Right renal pelvis (tissue), 4 donors: ENCODE measurements at regions not wholly inside any gene's neighbourhood (a gene's known extent, or its start where the extent isn't known, plus 50 kb on each side); places are given as distances from the start of the nearest gene placed in this dataset.
"Not testable (repeated sequence)": the region's sequence is repeated elsewhere in the genome, so short reads cannot be mapped to it uniquely, and the experiment has no call there.

Source experiments
- DNase-seq, 4 donors: peaks; one replicate each; pipeline ENCODE4 v3.0.0-alpha.2; 2013; ENCODE audit warnings: low read depth in 4 of 4, low spot score in 3 of 4, missing footprints in 1 of 4

- no peak for DNase-seq
These were observed 440.6 kb upstream of the DYNLRB2 start for GRCh38 chr16:80100186-80100585.

DNA sequence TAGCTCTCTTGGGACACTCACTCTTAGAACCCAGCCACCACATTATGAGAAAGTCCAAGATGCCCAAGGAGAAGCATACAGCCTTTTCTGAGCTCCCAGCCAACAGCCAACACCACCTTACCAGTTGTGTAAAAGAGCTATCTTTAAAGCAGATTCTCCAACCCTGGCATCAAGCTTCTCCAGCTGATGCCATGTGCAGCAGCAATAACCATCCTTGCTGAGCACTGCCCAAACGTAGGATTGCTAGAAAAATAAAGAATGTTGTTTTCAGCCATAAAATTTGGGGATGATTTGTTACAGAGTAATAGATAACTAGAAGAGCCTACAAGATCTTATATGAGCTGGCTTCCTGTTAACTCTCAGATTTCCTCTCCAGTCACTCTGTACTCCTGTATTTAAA lies 443.7 kb upstream of the DYNLRB2 start:
- no peak for DNase-seq

- no peak for DNase-seq
These were observed 448.1 kb upstream of the DYNLRB2 start for GRCh38 chr16:80092681-80093080.

- DNase-seq: not testable (repeated sequence)
These were observed 449.3 kb upstream of the DYNLRB2 start for GRCh38 chr16:80091453-80091852.

GRCh38 chr16:80085606-80086005 lies 455.2 kb upstream of the DYNLRB2 start:
- DNase-seq: no peak

DNA sequence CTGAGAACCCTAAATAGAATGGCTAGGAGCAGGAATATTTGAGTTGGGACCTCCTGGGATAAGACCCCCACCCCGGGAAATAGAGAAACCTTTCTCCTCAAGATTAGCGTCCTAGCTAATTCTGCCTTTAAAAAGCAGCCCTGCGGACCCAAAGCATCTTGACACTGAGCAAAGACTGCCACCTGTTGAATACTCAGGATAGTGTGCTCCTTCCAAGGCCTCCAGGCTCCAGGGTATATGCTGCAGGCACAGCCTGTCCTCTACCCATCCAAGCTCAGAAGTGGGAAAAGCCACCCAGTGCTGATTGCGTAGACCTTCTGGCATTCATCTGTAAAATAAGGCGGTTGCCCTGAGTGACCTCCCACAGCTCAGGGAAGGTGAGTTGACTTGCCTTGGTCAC lies 456.2 kb upstream of the DYNLRB2 start:
- DNase-seq: peak; percentile 32 to 60 (median 56)

GRCh38 chr16:80084163-80084562 lies 456.6 kb upstream of the DYNLRB2 start:
- no peak for DNase-seq

GRCh38 chr16:80082906-80083305 lies 457.9 kb upstream of the DYNLRB2 start:
- no peak for DNase-seq

DNA sequence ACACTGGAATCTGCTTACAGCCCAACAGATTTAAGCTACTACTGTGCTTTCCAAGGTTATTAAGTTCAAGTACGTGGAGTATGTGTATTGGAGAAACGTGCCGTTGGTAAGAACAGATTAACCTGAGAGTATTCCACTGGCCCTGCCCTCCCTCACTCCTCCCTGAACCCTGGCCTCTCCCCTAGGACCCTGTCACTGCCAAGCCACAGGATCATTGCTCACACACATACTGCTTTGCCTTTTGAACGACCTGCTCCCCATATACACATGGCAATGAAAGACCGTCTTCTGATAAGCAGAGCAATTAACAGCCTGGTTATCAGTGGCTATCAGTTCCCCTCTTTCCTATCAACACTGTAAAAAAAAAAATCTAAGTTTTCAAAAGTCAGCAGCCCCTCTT lies 458.9 kb upstream of the DYNLRB2 start:
- DNase-seq: no peak

GRCh38 chr16:80080287-80080851 lies 460.4 kb upstream of the DYNLRB2 start:
- no peak for DNase-seq

- no peak for DNase-seq
These were observed 461.7 kb upstream of the DYNLRB2 start for GRCh38 chr16:80079072-80079471.

DNA sequence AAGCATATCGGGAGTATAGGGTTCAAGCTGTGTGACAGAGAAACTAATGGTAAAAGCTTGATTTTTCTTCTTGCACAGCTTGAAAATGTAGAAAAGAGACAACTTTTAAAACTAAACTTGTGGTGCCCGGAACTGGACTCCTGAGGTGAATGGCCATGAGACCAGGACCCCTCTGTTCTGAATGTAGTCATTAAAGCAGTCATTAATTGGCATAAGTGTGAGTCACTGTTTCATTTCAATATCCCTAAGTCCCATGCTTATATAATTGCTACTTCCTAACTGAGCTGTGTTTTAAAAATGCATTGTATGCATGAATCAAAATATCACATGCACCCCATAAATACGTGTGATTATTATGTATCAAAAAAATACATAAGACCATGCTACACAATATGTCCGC lies 463.1 kb upstream of the DYNLRB2 start:
- no peak for DNase-seq

DNA sequence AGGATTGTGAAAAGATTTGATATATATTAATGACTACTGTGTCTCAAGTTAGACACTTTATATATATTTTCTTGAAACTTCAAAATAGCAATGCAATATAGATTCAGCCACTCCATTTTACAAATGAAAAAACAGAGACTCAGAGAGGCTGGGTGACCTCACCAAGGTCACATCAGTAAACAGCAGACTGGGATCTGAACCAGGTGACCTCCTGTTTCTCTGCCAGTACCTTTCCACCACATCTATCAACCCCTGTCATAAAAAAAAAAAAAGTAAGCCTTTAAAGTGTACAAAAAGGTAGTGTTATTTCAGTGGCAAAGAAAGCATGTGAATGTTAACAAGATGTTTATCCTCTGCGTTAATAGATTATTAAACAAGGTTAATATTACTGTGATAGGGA lies 466.5 kb upstream of the DYNLRB2 start:
- DNase-seq: no peak

DNA sequence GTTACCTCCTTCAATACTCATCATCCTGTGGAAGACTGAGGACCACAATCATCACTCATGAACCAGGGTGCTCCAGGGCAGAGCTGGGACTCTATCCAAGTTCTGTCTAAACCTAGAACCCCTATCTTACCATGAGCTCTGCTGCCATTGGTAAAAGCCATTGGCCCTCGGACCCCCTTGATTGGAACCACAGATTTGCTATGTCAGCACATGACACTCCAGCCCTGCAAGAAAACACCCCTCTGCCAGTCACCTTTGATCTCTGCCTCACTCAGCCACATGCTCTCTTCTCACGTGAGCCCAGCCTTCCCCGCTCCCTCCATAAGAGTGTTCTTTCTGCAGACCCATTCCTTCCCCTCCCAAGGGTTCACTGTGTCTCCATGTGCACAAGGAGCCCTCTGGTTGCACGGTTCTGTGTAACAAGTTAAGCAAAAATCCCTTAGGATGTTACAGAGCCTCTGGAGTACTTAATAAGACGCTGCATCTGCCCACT lies 468.8 kb upstream of the DYNLRB2 start:
- DNase-seq: no peak

DNA sequence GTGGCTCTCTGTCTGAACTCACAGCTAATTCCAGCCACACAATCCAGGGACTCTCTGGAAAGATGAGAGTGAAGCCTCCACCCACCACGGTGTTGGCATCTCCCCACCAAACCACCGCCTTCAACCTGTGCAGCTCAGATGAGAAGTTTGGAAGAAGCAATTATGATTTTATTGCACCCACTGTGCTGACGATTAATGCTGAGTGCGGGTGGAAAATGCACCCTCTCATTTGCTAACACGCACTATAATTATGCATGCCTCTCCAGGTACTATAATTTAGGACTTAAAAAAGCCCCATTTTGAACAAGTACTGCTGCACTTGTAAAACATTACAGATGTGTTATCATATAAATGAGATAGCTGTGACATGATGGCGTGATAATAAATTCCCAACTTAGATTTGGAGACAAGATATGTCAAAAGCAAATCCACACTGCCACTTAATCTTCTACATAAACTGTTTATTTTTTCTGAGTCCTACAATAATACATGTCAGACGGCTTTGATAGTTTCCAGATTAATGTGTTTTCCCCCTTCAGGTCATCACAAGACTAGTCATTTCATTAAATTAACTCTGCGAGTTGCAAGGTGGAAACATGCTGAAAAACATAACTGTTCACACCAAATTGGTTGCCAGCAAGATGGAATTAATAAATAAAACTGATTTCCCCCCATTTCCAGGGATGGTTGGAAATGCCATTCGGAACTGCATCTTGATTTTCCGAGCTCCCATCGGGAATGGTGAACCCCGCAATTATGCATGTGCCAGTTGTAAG lies 466.5 kb upstream of the MAF start:
- DNase-seq: no peak

GRCh38 chr16:80065541-80065940 lies 465.0 kb upstream of the MAF start:
- DNase-seq: no peak

DNA sequence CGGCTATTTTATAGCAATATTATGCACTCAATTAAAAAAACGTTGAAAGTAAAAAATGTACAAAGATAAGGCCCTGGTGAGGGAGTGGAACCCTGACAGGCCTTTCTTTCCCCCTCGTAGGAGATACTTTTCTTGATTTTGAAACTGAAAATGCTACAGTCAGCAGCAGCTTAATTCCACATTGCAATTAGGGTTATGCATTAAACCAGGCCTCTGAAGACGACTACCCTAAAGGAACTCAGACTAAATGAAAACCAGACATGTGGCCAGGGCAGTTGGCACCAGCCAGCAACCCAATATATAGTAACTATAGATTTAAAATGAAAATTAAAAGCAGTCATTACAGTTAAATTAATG lies 463.2 kb upstream of the MAF start:
- no peak for DNase-seq

DNA sequence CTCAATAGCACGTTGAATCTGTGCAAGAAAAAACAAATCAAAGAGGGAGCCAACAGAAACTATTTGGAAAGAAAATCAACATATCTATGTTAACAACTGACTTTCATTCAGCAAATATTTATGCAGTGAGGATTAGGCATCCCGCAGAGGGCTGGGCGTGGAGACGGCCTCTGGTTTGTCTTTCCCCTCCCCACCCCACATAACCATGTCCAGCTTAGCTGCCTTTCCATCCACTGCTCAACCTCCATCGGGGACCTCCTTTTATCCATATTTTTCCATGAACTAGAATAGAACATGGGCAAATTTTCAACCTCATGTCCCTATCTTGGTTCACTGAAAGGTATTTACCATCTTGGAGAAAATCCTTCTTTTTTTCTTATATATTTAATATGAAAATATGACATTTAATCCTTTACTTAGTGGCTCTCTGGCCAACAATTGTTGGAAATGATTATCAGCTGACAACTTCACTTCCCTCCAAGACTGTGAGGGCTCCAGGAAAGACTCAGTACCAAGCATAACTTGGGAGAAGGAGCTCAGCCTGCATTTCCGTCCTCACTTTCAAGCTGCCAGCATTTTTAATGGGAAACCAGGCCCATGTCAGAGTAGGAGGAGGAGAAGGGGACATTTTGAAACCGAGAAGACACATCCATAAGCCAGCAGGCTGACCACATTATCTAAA lies 462.6 kb upstream of the MAF start:
- no peak for DNase-seq

DNA sequence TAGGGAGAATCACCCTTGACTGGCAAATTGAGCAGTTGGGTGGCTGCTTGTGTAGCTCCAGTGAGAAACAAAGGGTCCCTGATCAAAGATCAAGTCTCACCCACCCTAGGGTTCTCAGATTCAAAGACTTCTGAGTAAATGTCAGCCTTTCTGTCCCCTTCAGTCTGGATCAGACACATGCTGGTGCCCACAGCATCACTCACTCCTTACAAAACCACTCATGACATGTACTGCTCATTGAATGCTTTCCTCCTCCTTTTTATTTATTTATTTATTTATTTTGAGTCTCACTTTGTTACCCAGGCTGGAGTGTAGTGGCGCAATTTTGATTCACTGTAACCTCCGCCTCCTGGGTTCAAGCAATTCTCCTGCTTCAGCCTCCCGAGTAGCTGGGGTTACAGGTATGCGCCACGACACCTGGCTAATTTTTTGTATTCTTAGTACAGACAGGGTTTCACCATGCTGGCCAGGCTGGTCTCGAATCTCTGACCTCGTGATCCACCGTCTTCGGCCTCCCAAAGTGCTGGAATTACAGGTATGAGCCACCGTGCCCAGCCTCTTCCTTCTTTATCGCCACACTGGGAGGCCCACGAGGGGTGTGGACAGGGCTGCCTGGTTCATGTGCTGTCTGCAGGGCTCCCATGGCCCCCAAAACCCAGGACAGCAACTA lies 462.0 kb upstream of the MAF start:
- DNase-seq: no peak

DNA sequence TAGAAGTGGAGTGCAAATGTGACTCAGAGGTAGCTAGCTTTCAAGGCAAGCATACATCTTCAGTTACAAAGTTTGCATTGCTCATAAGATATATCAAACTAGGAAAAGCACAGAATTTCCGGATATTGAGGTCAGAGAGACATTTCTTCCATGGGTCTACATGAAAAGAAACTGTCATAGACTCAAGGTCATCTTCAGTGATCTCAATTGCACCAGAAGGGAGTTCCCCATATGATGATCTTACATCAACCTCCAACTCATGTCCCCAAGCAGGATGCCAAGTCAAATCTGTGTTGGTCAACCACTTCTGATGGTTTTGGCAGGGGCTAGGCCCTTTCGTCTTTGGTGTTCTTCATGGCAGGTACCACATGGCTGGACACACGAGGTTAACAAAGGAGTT lies 459.9 kb upstream of the MAF start:
- no peak for DNase-seq

DNA sequence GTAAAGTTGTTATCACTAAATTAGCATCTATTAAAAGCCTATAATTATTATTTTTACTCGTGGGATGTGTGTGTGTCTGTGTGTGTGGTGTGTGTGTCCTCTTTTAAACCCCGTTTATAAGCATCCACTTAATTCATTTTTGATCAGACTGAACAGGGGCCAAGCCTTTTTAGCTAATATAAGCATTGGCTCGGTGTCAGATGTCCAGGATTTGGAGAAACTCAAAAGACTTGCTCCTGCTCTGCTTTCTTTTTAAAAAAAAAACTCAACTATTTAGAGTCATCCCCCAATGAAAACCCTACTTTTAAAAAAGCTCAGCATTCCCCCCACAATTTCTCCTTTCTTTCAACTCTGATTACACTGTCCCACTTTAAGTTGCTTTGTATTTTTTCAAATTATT lies 459.3 kb upstream of the MAF start:
- no peak for DNase-seq
